Endothelial cell (in vitro differentiated cells): ENCODE measurements at regions not wholly inside any gene's neighbourhood (a gene's known extent, or its start where the extent isn't known, plus 50 kb on each side); places are given as distances from the start of the nearest gene placed in this dataset.

Experiments
- DNase-seq: peaks from one replicate; pipeline ENCODE4 v3.0.0; 2021; ENCODE audit warnings: low spot score
- H3K27ac Mint-ChIP-seq: one replicate; pipeline ENCODE4 v1.8.0; 2021; ENCODE audit warnings: mixed read lengths, inconsistent platforms; ENCODE audit not compliant: unreplicated experiment
- H3K27me3 Mint-ChIP-seq: one replicate; pipeline ENCODE4 v1.8.0; 2021; ENCODE audit warnings: mild to moderate bottlenecking, moderate library complexity, mixed read lengths, inconsistent platforms; ENCODE audit not compliant: unreplicated experiment
- H3K36me3 Mint-ChIP-seq: one replicate; pipeline ENCODE4 v1.8.0; 2021; ENCODE audit warnings: mild to moderate bottlenecking, low read depth, mixed read lengths, inconsistent platforms; ENCODE audit not compliant: unreplicated experiment
- H3K4me1 Mint-ChIP-seq: one replicate; pipeline ENCODE4 v1.8.0; 2021; ENCODE audit warnings: mild to moderate bottlenecking, mixed read lengths, inconsistent platforms; ENCODE audit not compliant: unreplicated experiment
- H3K4me3 Mint-ChIP-seq: one replicate; pipeline ENCODE4 v1.8.0; 2021; ENCODE audit warnings: mild to moderate bottlenecking, mixed read lengths, inconsistent platforms; ENCODE audit not compliant: unreplicated experiment
- H3K9me3 Mint-ChIP-seq: one replicate; pipeline ENCODE4 v1.8.0; 2021; ENCODE audit warnings: mixed read lengths, inconsistent platforms; ENCODE audit not compliant: unreplicated experiment
- TF ChIP-seq, protein P1 (sequence below): fragments of 200-600 bp; sonication (generic); IDR thresholded peaks from one replicate; pipeline ENCODE4 v1.5.0; 2021; ENCODE audit warnings: antibody characterized with exemption; ENCODE audit not compliant: unreplicated experiment

DNA sequence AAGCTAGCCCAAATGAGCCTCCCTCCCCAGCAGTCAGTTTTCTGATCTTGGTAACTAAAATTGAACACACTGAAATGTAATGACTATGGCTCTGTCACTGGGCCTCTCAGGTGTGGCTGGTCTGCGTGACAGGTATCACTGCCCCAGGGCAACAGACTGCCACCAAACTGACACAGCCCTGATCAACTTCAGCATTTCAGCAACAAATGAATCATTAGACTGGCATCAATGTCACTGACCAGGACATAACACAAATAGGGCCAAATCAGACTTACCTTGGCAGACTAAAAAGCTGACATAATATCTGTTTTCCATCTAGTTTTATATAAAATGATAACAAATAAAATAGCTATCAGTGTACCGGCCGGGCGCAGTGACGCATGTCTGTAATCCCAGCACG is 290.8 kb upstream of the CHAC2 start:
- Mint-ChIP-seq H3K4me3 (no peak overlapping the region), H3K9me3 (no peaks in the 10 kb centered on the region), H3K36me3 (no peaks in the 10 kb centered on the region), H3K27ac (no peak overlapping the region), H3K4me1 (no peaks in the 10 kb centered on the region), H3K27me3 (no peaks in the 10 kb centered on the region)
- DNase-seq, result no peak
- TF ChIP-seq, protein P1, sequence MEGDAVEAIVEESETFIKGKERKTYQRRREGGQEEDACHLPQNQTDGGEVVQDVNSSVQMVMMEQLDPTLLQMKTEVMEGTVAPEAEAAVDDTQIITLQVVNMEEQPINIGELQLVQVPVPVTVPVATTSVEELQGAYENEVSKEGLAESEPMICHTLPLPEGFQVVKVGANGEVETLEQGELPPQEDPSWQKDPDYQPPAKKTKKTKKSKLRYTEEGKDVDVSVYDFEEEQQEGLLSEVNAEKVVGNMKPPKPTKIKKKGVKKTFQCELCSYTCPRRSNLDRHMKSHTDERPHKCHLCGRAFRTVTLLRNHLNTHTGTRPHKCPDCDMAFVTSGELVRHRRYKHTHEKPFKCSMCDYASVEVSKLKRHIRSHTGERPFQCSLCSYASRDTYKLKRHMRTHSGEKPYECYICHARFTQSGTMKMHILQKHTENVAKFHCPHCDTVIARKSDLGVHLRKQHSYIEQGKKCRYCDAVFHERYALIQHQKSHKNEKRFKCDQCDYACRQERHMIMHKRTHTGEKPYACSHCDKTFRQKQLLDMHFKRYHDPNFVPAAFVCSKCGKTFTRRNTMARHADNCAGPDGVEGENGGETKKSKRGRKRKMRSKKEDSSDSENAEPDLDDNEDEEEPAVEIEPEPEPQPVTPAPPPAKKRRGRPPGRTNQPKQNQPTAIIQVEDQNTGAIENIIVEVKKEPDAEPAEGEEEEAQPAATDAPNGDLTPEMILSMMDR, result no peak

DNA sequence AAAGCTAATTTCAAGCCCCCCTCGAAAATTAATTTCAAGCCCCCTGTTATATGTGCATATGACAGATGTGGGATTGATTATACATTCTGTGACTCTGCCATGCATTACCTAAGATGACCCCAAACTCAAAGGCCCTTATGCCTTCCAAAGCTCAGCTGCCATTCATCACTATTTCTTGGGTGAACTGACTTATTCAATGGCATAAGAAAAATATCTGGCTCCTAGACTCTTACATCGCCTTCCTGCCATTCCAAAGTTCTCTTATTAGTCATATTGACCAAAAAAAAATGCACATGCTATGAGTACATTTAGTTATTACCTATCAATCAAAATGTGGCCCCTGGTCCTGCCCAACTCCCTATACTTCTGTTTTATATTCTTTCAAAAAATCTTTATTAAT is 291.8 kb upstream of the CHAC2 start:
- Mint-ChIP-seq H3K9me3 (no peaks in the 10 kb centered on the region), H3K27me3 (no peaks in the 10 kb centered on the region), H3K36me3 (no peaks in the 10 kb centered on the region), H3K4me3 (no peak overlapping the region), H3K4me1 (no peaks in the 10 kb centered on the region), H3K27ac (no peak overlapping the region)
- DNase-seq, result no peak
- TF ChIP-seq, protein P1, result no peak

DNA sequence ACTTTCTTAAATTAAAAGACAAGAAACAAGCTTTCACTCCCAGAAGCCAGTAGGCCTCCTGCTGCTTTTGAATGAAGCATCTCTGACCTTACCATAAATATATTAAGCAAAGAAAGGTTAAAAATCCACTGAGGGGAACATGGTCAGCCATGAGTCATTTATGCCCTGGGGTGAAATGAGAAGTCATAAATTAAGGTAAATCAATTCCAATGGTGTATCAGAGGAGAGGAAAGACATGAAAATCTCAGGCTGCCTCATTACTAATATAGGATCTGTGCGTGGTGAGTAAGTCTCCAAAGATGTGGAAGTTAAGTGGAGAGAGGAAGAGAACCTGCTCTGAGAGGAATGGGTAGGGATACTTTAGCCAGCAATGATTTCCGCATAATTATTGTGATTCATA is 292.3 kb upstream of the CHAC2 start:
- Mint-ChIP-seq H3K4me3 (no peak overlapping the region), H3K9me3 (no peaks in the 10 kb centered on the region), H3K27ac (no peak overlapping the region), H3K36me3 (no peaks in the 10 kb centered on the region), H3K27me3 (no peaks in the 10 kb centered on the region), H3K4me1 (no peaks in the 10 kb centered on the region)
- no peak for DNase-seq
- TF ChIP-seq, protein P1, result no peak

DNA sequence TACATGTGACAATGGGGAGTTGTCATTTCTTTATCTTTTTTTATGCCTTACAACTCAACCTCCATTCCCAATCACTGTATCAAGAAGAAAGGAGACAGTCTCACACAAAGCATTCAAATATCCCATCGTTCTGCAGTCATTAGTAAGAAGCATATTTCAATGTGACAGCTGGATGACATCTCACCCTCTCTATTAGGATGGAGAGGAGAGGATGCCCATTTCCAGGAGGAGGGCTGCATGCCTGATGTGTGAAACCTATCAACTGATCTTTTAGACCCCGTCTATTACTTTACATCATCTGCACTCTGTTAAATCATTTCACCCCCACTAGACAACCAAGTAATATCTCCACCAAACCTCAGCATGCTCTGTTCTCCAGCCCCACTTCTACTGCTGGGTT is 292.7 kb upstream of the CHAC2 start:
- H3K9me3 Mint-ChIP-seq, result no peaks in the 10 kb centered on the region
- no peaks in the 10 kb centered on the region for H3K4me1 Mint-ChIP-seq
- H3K36me3 Mint-ChIP-seq, result no peaks in the 10 kb centered on the region
- no peak for DNase-seq
- no peak overlapping the region for H3K27ac Mint-ChIP-seq
- no peaks in the 10 kb centered on the region for H3K27me3 Mint-ChIP-seq
- no peak overlapping the region for H3K4me3 Mint-ChIP-seq
- TF ChIP-seq, protein P1, result no peak

DNA sequence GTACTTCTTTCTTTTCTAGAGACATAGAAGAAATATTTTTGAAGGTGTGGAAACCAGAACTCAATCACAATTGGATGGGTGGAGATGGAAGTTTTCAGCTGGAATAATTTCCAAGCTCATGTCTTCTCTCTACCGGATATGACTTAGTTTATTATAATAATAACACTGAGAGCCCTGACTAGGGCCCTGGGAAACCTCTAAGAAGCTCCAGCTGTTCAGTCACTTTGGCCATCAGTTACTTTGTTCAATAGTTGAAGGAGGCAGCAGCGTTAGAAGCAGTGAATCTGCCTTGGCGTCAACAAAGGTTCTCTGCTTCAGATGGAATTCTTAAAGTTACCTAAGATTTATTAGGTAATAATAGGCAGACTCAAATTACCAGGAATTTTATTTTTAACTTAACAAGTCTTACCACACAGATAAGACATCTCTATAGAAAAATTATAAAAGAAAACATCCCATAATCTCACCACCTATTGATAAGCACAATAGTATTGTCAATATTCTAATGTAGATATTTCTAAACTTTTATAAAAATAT is 293.8 kb upstream of the CHAC2 start:
- DNase-seq, result no peak
- Mint-ChIP-seq H3K27me3 (no peaks in the 10 kb centered on the region), H3K4me3 (no peak overlapping the region), H3K9me3 (no peaks in the 10 kb centered on the region), H3K27ac (no peak overlapping the region), H3K4me1 (no peaks in the 10 kb centered on the region), H3K36me3 (no peaks in the 10 kb centered on the region)
- TF ChIP-seq, protein P1, result no peak
